Tibial nerve (tissue), 4 donors: ENCODE measurements at regions not wholly inside any gene's neighbourhood (a gene's known extent, or its start where the extent isn't known, plus 50 kb on each side); places are given as distances from the start of the nearest gene placed in this dataset.

ENCODE experiments used
- DNase-seq, 2 donors: peaks; one replicate each; pipeline ENCODE4 v3.0.0-alpha.2; 2019; ENCODE audit warnings: low spot score in 2 of 2
- H3K27ac ChIP-seq, 4 donors: fragments of 200-600 bp; sonication (generic) in 3 of 4; one replicate each; pipeline ENCODE4 v1.5.1; 2017 to 2019; ENCODE audit warnings: mild to moderate bottlenecking in 1 of 4
- H3K27me3 ChIP-seq, 2 donors: fragments of 200-600 bp; sonication (generic) in 1 of 2; one replicate each; pipeline versions ENCODE4 v1.5.1 to v1.6.0; 2017 to 2019
- H3K36me3 ChIP-seq, 3 donors: fragments of 200-600 bp; sonication (generic); one replicate each; pipeline ENCODE4 v1.5.1; 2018 to 2019
- H3K4me1 ChIP-seq, 4 donors: fragments of 200-600 bp; sonication (generic) in 3 of 4; one replicate each; pipeline ENCODE4 v1.5.1; 2017 to 2019
- H3K4me3 ChIP-seq, 4 donors: fragments of 200-600 bp; sonication (generic) in 3 of 4; one replicate each; pipeline ENCODE4 v1.5.1; 2017 to 2019; ENCODE audit warnings: mild to moderate bottlenecking in 1 of 4, moderate library complexity in 1 of 4
- H3K9me3 ChIP-seq, 4 donors: fragments of 200-600 bp; sonication (generic) in 3 of 4; one replicate each; pipeline ENCODE4 v1.5.1; 2017 to 2019
- EP300 ChIP-seq, 2 donors: sonication (generic); formaldehyde crosslinking; IDR thresholded peaks; one replicate each; pipeline ENCODE4 v1.6.1; 2017; ENCODE audit warnings: antibody characterized with exemption in 2 of 2, mild to moderate bottlenecking in 1 of 2
- POLR2A ChIP-seq, 2 donors: fragments of 450-650 bp; IDR thresholded peaks; one replicate each; pipeline ENCODE4 v1.6.1; 2017; ENCODE audit warnings: antibody characterized with exemption in 2 of 2, mild to moderate bottlenecking in 2 of 2, moderate library complexity in 2 of 2
- WGBS, 2 donors: methylation state at CpG; one replicate each; pipeline ENCODE4 v1.1.5; 2018; 5-methylcytosine and 5-hydroxymethylcytosine counted together
- TF ChIP-seq, protein P1 (sequence below), 5 experiments: fragments of 200-600 bp in 3 of 5; fragments of 450-650 bp in 2 of 5; sonication (generic) in 3 of 5; IDR thresholded peaks; one replicate each; pipeline ENCODE4 v1.5.1; 2016 to 2019; ENCODE audit warnings: antibody characterized with exemption in 5 of 5, mild to moderate bottlenecking in 3 of 5, moderate library complexity in 2 of 5

DNA sequence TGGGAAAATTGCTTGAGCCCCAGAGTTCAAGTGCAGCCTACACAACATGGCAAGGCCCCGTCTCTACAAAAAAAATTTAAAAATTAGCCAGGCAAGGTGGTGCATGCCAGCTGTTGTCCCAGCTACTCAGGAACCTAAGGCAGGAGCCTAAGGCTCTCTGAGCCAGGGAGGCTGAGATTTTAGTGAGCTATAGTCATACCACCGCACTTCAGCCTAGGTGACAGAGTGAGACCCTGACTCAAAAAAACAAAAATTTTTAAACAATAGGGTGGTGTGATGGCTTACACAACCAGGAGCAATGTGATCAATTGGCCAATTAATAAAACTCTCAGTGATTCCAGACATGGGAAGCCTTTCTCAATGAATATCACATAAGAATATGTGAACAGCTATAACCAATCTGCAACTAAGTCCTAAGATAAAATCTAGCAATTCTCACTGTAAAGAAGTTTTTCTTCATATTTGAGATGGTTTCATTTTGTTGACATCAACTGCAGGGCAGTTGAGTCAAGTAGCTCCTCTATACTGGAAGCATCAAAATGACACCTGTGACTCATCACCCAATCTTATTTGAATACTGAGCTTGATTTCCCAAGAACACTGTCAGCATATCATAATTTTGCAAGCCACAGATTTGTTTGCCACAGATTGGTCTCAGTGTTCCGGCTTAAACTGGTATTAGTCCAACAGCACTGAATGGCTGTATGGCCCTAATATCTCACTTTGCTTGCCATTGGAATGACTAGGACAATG is 169.0 kb upstream of the GJE1 start:
- H3K27ac ChIP-seq = no peak overlapping the region
- H3K36me3 ChIP-seq = no peaks in the 10 kb centered on the region
- no peaks in the 10 kb centered on the region for H3K9me3 ChIP-seq
- no peak for DNase-seq
- no peak overlapping the region for H3K4me3 ChIP-seq
- H3K27me3 ChIP-seq = no peaks in the 10 kb centered on the region
- no peaks in the 10 kb centered on the region for H3K4me1 ChIP-seq
- TF ChIP-seq POLR2A (IDR thresholded peaks at IDR 0.05) = no peak
- WGBS, 2 donors = 90 to 91% methylated on average over 3 of the region's 3 CpGs

DNA sequence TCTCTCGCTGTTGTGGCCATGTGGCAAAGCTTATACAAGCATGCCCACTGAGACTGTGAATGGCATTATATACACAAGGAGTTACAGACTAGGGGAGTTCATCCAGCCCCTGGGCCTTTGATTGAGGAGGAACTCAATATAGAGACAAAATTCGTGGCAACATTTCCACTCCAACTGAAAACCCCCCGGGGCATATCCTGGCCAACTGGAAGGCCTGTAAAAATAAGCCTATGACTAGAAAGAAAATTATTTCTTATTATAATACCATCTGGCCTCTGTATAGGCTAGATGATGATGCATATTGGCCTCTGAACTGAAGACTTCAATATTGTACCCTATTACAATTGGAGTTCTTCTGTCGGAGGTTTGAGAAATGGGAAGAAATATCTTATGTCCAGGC is 175.5 kb upstream of the GJE1 start:
- Histone ChIP-seq H3K9me3 (peaks cover 0 to 16% (median 0%) of the 10 kb centered on the region in 4 donors), H3K4me3 (no peak overlapping the region), H3K4me1 (no peaks in the 10 kb centered on the region), H3K27me3 (no peaks in the 10 kb centered on the region), H3K36me3 (no peaks in the 10 kb centered on the region), H3K27ac (no peak overlapping the region)
- TF ChIP-seq, protein P1, sequence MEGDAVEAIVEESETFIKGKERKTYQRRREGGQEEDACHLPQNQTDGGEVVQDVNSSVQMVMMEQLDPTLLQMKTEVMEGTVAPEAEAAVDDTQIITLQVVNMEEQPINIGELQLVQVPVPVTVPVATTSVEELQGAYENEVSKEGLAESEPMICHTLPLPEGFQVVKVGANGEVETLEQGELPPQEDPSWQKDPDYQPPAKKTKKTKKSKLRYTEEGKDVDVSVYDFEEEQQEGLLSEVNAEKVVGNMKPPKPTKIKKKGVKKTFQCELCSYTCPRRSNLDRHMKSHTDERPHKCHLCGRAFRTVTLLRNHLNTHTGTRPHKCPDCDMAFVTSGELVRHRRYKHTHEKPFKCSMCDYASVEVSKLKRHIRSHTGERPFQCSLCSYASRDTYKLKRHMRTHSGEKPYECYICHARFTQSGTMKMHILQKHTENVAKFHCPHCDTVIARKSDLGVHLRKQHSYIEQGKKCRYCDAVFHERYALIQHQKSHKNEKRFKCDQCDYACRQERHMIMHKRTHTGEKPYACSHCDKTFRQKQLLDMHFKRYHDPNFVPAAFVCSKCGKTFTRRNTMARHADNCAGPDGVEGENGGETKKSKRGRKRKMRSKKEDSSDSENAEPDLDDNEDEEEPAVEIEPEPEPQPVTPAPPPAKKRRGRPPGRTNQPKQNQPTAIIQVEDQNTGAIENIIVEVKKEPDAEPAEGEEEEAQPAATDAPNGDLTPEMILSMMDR (IDR thresholded peaks at IDR 0.05) = no peak
- TF ChIP-seq EP300 (IDR thresholded peaks at IDR 0.05) (no peak), POLR2A (IDR thresholded peaks at IDR 0.05) (no peak)
- no peak for DNase-seq
- 65 to 71% methylated on average over 4 of the region's 4 CpGs for WGBS, 2 donors

DNA sequence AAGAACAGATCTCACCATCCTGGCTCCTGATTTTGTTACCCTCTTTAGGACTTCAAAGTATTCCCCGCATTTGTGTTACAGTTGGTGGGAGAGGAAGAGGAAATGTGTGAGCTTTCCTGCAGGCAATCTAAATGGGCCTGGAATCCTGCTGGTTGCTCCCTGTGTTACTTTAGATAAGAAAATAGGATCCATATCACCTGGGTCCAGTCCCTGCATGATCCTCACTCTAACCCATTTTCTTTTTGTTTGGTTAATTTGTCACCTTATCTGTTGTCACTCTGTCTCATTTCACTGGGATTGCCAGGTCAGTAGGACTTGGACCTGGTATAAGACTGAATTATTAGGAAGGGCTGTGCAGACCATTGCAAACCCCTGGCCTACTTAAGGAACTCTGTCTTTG is 175.9 kb upstream of the GJE1 start:
- no peaks in the 10 kb centered on the region for H3K36me3 ChIP-seq
- no peak overlapping the region for H3K27ac ChIP-seq
- no peak for DNase-seq
- WGBS, 2 donors = 62 to 82% methylated on average over 1 of the region's 1 CpG
- TF ChIP-seq POLR2A (IDR thresholded peaks at IDR 0.05) = no peak
- TF ChIP-seq EP300 (IDR thresholded peaks at IDR 0.05) = no peak
- TF ChIP-seq, protein P1 (IDR thresholded peaks at IDR 0.05) = no peak
- H3K9me3 ChIP-seq = peaks cover 0 to 16% (median 0%) of the 10 kb centered on the region in 4 donors
- H3K4me1 ChIP-seq = no peaks in the 10 kb centered on the region
- no peaks in the 10 kb centered on the region for H3K27me3 ChIP-seq
- no peak overlapping the region for H3K4me3 ChIP-seq

DNA sequence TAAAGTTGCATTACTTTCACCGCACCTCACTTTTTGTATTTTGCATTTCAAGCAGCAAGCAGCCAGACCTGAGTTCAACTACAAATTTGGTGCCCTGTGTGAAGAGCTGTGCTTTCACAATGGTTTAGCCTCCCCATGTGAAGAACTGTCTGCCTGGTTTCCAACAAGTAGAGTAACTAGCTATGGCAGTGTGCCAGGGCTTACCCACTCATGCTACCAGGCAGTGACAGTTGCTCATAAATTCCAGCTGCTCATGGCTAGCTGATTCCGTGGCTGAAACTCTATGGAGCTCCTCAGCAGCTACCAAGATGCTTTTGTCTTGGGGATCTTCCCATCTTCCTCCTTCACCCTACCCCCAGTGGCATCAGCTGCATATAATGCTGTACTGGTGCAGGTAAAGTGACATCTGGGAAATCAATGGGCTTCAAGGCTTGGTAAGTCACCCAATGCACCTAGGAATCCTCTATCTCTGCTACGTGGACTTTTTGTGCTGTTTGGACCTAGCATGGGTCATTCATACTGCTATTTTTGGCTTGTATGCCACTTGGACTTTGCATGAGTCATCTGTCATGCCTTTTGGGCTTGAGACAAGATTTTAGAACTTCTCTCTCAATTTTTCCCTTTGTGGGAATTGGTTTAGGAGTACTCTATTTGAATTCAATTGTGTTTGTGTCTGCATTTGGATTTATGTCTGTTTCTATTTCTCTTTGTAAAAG is 176.5 kb upstream of the GJE1 start:
- no peaks in the 10 kb centered on the region for H3K4me1 ChIP-seq
- no peaks in the 10 kb centered on the region for H3K27me3 ChIP-seq
- no peak overlapping the region for H3K4me3 ChIP-seq
- DNase-seq = no peak
- peaks cover 0 to 16% (median 0%) of the 10 kb centered on the region in 4 donors for H3K9me3 ChIP-seq
- no peak overlapping the region for H3K27ac ChIP-seq
- TF ChIP-seq POLR2A (IDR thresholded peaks at IDR 0.05) (no peak), EP300 (IDR thresholded peaks at IDR 0.05) (no peak)
- TF ChIP-seq, protein P1 (IDR thresholded peaks at IDR 0.05) = no peak
- 55 to 61% methylated on average over 3 of the region's 3 CpGs for WGBS, 2 donors
- H3K36me3 ChIP-seq = no peaks in the 10 kb centered on the region

DNA sequence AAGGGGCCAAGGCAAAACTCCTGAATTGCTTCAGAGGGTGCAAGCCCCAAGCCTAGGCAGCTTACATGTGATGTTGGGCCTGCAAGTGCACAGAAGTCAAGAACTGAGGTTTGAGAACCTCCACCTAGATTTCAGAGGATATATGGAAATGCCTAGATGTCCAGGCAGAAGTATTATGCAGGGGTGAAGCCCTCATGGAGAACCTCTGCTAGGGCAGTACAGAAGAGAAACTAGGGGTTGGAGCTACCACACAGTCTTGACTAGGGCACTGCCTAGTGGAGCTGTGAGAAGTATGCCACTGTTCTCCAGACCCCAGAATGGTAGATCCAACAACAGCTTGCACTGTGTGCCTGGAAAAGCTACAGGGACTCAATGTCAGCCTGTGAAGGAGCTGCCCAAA is 179.7 kb upstream of the GJE1 start:
- Histone ChIP-seq H3K4me3 (no peak overlapping the region), H3K27ac (no peak overlapping the region)

More for the DNA sequence above, 179.7 kb upstream of the GJE1 start:
- no peak for DNase-seq
- no peaks in the 10 kb centered on the region for H3K36me3 ChIP-seq
- H3K27me3 ChIP-seq = no peaks in the 10 kb centered on the region
- peaks cover 0 to 16% (median 0%) of the 10 kb centered on the region in 4 donors for H3K9me3 ChIP-seq
- no peaks in the 10 kb centered on the region for H3K4me1 ChIP-seq
- TF ChIP-seq, protein P1 (IDR thresholded peaks at IDR 0.05) = no peak
- no peak for TF ChIP-seq EP300 (IDR thresholded peaks at IDR 0.05)
- TF ChIP-seq POLR2A (IDR thresholded peaks at IDR 0.05) = no peak
